Upper lobe of left lung (tissue), 4 donors: ENCODE measurements at regions not wholly inside any gene's neighbourhood (a gene's known extent, or its start where the extent isn't known, plus 50 kb on each side); places are given as distances from the start of the nearest gene placed in this dataset.

Source experiments
- CTCF ChIP-seq, 6 experiments: fragments of 450-650 bp in 4 of 6; fragments of 200-600 bp in 2 of 6; sonication (generic) in 2 of 6; IDR thresholded peaks; one replicate each; pipeline ENCODE4 v1.5.1; 2016 to 2019; ENCODE audit warnings: antibody characterized with exemption in 6 of 6
- POLR2AphosphoS5 ChIP-seq, 2 donors: sonication (generic); formaldehyde crosslinking; IDR thresholded peaks; one replicate each; pipeline ENCODE4 v1.5.1; 2017; ENCODE audit warnings: antibody characterized with exemption in 2 of 2

GRCh38 chr17:53560953-53561352 lies 261.8 kb upstream of the KIF2B start:
- TF ChIP-seq POLR2AphosphoS5 (IDR thresholded peaks at IDR 0.05): no peak
- no peak for TF ChIP-seq CTCF (IDR thresholded peaks at IDR 0.05)
